Spleen (tissue), 11 donors: ENCODE measurements at regions not wholly inside any gene's neighbourhood (a gene's known extent, or its start where the extent isn't known, plus 50 kb on each side); places are given as distances from the start of the nearest gene placed in this dataset.

Source experiments
- DNase-seq: peaks from one replicate; pipeline ENCODE4 v3.0.0-alpha.2; 2020
- H3K27ac ChIP-seq, 8 donors: fragments of 200-600 bp; sonication (generic) in 7 of 8; 1 replicate in 4 of 8; 2 replicates in 4 of 8; pipeline versions ENCODE4 v1.5.0 to v1.8.0; 2016 to 2021; ENCODE audit warnings: inconsistent platforms in 4 of 8, mild to moderate bottlenecking in 4 of 8, moderate library complexity in 1 of 8
- H3K27me3 ChIP-seq, 7 donors: fragments of 200-600 bp; sonication (generic) in 6 of 7; replicated peaks in 1 of 7; 1 replicate in 4 of 7; 2 replicates in 3 of 7; pipeline versions ENCODE4 v1.5.0 to v1.8.0; 2016 to 2021; ENCODE audit warnings: inconsistent platforms in 3 of 7, mild to moderate bottlenecking in 1 of 7
- H3K36me3 ChIP-seq, 6 donors: fragments of 200-600 bp; sonication (generic) in 5 of 6; 1 replicate in 4 of 6; 2 replicates in 2 of 6; pipeline versions ENCODE4 v1.5.0 to v1.8.0; 2016 to 2021; ENCODE audit warnings: inconsistent platforms in 2 of 6
- H3K4me1 ChIP-seq, 6 donors: fragments of 200-600 bp; sonication (generic) in 5 of 6; 1 replicate in 3 of 6; 2 replicates in 3 of 6; pipeline versions ENCODE4 v1.5.0 to v1.8.0; 2016 to 2021; ENCODE audit warnings: inconsistent platforms in 3 of 6
- H3K4me3 ChIP-seq, 8 donors: fragments of 200-600 bp; sonication (generic) in 7 of 8; 1 replicate in 4 of 8; 2 replicates in 4 of 8; pipeline versions ENCODE4 v1.5.0 to v1.8.0; 2016 to 2021; ENCODE audit warnings: inconsistent platforms in 4 of 8, mild to moderate bottlenecking in 4 of 8, moderate library complexity in 2 of 8
- H3K9me3 ChIP-seq, 8 donors: fragments of 200-600 bp; sonication (generic) in 7 of 8; 1 replicate in 4 of 8; 2 replicates in 4 of 8; pipeline versions ENCODE4 v1.5.0 to v1.8.0; 2016 to 2021; ENCODE audit warnings: inconsistent platforms in 4 of 8
- CTCF ChIP-seq, 11 experiments: fragments of 200-600 bp in 7 of 11; fragments of 450-650 bp in 4 of 11; sonication (generic) in 4 of 11; IDR thresholded peaks in 8 of 11; conservative IDR thresholded peaks in 3 of 11; 1 replicate in 7 of 11; 2 replicates in 4 of 11; pipeline versions ENCODE4 v1.4.0 to v1.8.0; 2016 to 2021; ENCODE audit warnings: antibody characterized with exemption in 11 of 11, inconsistent platforms in 4 of 11, mild to moderate bottlenecking in 1 of 11
- POLR2A ChIP-seq, 3 donors: fragments of 450-650 bp; IDR thresholded peaks; one replicate each; pipeline ENCODE4 v1.5.1; 2017; ENCODE audit warnings: antibody characterized with exemption in 3 of 3, mild to moderate bottlenecking in 1 of 3
- POLR2AphosphoS5 ChIP-seq, 3 donors: sonication (generic); formaldehyde crosslinking; IDR thresholded peaks; one replicate each; pipeline ENCODE4 v1.5.1; 2017; ENCODE audit warnings: antibody characterized with exemption in 3 of 3
- WGBS, 5 donors: extraction: QIAGEN DNeasy Blood & Tissue Kit in 3 of 5; methylation state at CpG; one replicate each; pipeline versions ENCODE4 v1.1.5 to v1.1.7; 2013 to 2018; 5-methylcytosine and 5-hydroxymethylcytosine counted together
- intact Hi-C: fragments of 100-400 bp; cut with DNase I; formaldehyde crosslinking; loops from one replicate; pipeline ENCODE4 v1.15.0; 2023; ENCODE audit warnings: low total_unique reads
- donor health status: healthy with polysubstance abuse.
- donor health status: DM: no; HTN: no; CAD: no; lungs with moderate emphysema.
- donor health status: DM: no; HTN: no; CAD: no.
- donor health status: Bipolar disorder and iron deficiency.
- donor health status: healthy.
- donor health status: DM: no; HTN: no; CAD: no.
- donor health status: DM: yes; HTN: yes; CAD: no.

DNA sequence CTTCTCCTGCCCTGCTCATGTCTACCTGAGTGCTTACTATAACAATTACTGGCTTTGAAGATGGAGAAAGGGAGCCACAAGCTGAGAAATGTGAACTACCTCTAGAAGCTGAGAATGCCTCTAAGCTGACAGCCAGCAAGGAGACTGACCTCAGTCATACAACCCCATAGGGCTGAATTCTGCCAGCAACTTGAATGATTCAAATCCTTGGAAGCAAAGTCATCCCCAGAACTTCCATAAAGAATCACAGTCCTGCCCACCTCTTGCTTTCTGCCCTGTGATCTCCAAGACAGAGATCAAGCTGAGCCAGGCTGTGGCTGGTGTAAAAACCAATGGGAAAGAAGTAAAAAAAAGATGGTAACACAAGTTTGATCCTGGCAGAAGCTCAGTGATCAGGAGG, 288.2 kb upstream of the SPHKAP start:
- H3K4me3 ChIP-seq = no peak overlapping the region
- no peak overlapping the region for H3K27ac ChIP-seq
- H3K36me3 ChIP-seq = no peaks in the 10 kb centered on the region
- intact Hi-C loops = no loop called here
- no peaks in the 10 kb centered on the region for H3K27me3 ChIP-seq
- no peak for TF ChIP-seq CTCF (IDR thresholded peaks at IDR 0.05 in 8 of 11, conservative IDR thresholded peaks at IDR 0.05 in 3 of 11)
- no peak for TF ChIP-seq POLR2A (IDR thresholded peaks at IDR 0.05)
- no peak for TF ChIP-seq POLR2AphosphoS5 (IDR thresholded peaks at IDR 0.05)
- no peaks in the 10 kb centered on the region for H3K4me1 ChIP-seq
- no peak for DNase-seq
- H3K9me3 ChIP-seq = peaks cover 0 to 35% (median 17%) of the 10 kb centered on the region in 8 donors

- TF ChIP-seq POLR2A (IDR thresholded peaks at IDR 0.05) (no peak), CTCF (IDR thresholded peaks at IDR 0.05 in 8 of 11, conservative IDR thresholded peaks at IDR 0.05 in 3 of 11) (no peak), POLR2AphosphoS5 (IDR thresholded peaks at IDR 0.05) (no peak)
- no peaks in the 10 kb centered on the region for H3K27me3 ChIP-seq
- intact Hi-C loops = no loop called here
- H3K27ac ChIP-seq = no peak overlapping the region
- 78 to 87% (median 82%) methylated on average over 2 of the region's 2 CpGs for WGBS, 5 donors
- DNase-seq = no peak
- peaks cover 0 to 28% (median 18%) of the 10 kb centered on the region in 8 donors for H3K9me3 ChIP-seq
- H3K4me1 ChIP-seq = no peaks in the 10 kb centered on the region
- H3K4me3 ChIP-seq = no peak overlapping the region
- no peaks in the 10 kb centered on the region for H3K36me3 ChIP-seq
Observed at GRCh38 chr2:228466851-228467250, 285.4 kb upstream of the SPHKAP start.

DNA sequence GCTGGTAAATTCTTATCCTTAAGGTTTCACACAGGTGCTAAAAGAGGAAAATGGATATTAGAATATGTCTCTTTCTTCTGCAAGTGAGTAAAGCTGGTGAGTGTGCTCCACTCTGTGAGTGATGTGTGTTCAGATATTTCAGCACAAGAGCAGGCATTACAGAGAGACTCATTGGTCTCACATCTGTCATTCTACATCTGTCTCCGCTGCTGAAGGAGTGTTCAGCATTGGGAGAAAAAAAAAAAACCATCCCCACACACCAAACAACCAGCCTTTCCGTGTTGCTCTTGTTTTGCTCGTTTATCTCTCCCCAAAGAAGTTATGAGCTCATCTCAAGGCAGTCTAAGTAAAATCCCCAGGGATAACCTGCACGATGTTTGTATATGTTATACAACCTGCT, 283.9 kb upstream of the SPHKAP start:
- Histone ChIP-seq H3K4me3 (no peak overlapping the region), H3K27ac (no peak overlapping the region), H3K4me1 (no peaks in the 10 kb centered on the region), H3K27me3 (no peaks in the 10 kb centered on the region), H3K9me3 (peaks cover 0 to 42% (median 21%) of the 10 kb centered on the region in 8 donors), H3K36me3 (no peaks in the 10 kb centered on the region)
- TF ChIP-seq CTCF (IDR thresholded peaks at IDR 0.05 in 8 of 11, conservative IDR thresholded peaks at IDR 0.05 in 3 of 11) (no peak), POLR2AphosphoS5 (IDR thresholded peaks at IDR 0.05) (no peak), POLR2A (IDR thresholded peaks at IDR 0.05) (no peak)
- no peak for DNase-seq
- intact Hi-C loops = no loop called here
- WGBS, 5 donors = 53 to 67% (median 64%) methylated on average over 4 of the region's 4 CpGs

GRCh38 chr2:228458364-228458763, 276.9 kb upstream of the SPHKAP start:
- WGBS, 5 donors = 93 to 98% (median 97%) methylated on average over 1 of the region's 1 CpG
- TF ChIP-seq POLR2A (IDR thresholded peaks at IDR 0.05) = no peak
- TF ChIP-seq CTCF (IDR thresholded peaks at IDR 0.05 in 8 of 11, conservative IDR thresholded peaks at IDR 0.05 in 3 of 11) = no peak
- TF ChIP-seq POLR2AphosphoS5 (IDR thresholded peaks at IDR 0.05) = no peak
- no peak for DNase-seq
- H3K27me3 ChIP-seq = no peaks in the 10 kb centered on the region
- H3K36me3 ChIP-seq = no peaks in the 10 kb centered on the region
- peaks cover 0 to 76% (median 55%) of the 10 kb centered on the region in 8 donors for H3K9me3 ChIP-seq
- no peaks in the 10 kb centered on the region for H3K4me1 ChIP-seq
- H3K4me3 ChIP-seq = no peak overlapping the region
- no peak overlapping the region for H3K27ac ChIP-seq
- intact Hi-C loops = no loop called here
